ENCODE measurements at regions not wholly inside any gene's neighbourhood (a gene's known extent, or its start where the extent isn't known, plus 50 kb on each side); places are given as distances from the start of the nearest gene placed in this dataset.

DNA sequence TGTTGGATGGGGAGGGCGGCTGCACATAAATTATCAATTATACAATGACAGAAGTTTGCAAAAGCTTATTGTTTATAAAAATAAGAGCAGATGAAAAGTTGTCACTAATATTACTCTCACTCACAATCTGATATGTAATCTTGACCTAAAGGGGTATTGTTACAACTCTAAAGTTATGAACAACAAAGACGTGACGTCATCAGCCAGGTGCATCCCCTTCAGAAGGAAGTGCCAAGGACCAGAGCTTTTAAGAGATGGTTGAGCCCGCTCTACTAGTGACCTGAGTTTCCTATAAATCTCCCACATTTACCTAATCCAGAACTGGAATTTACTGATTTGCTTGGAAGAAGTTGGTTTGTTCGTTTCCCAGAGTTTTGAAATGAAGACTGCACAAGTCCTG is 247.7 kb upstream of the MGMT start:
- DNase-seq (ENCODE audit: low read depth), result no peak

DNA sequence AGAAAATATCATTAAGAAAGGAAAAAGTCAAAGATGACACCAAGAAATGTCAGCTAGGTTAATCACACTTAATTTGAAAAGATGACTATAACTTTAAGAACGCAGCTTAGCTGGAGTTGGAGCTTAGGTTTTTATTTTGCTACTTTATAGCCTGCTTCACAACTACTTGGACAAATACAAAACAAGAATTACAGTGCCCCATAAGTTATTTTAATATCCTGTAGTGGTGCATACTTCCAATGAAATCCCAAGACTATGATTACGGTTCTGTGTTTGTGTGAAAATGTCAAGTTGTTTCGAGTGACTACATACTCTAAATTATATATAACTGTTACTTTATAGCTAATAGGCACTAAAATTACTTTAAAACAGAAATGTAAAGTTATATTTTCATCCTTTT is 244.6 kb upstream of the MGMT start:
- DNase-seq (ENCODE audit: low read depth), result no peak

DNA sequence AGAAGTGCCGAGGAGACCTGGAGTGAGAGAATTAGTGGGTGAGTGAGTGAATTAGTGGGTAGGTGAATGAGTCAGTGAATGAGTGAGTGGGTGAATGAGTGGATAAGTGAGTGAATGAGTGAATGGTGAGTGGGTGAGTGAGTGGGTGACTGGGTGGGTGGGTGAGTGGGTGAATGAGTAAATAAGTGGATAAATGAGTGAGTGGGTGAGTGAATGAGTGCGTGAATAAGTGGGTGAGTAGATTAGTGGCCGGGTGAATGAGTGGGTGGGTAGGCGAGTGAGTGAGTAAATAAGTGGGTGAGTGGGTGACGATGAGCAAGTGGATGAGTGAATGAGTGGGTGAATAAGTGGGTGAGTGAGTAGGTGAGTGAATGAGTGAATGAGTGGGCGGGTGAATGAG is 243.7 kb upstream of the MGMT start:
- no peak for DNase-seq (ENCODE audit: low read depth)

DNA sequence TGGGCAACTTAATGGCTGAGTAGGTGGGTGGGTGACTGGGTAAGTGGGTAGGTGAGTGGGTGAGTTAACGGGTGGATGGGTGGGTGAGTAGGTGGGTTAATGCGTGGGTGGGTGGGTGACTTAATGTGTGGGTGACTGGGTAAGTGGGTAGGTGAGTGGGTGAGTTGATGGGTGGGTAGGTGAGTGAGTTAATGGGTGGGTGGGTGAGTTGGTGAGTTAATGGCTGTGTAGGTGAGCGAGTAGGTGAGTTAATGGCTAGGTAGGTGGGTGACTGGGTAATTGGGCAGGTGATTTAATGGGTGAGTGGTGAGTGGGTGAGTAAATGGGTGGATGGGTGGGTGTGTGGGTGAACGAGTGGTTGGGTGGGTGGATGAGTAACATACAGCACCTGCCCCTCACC is 243.0 kb upstream of the MGMT start:
- no peak for DNase-seq (ENCODE audit: low read depth)

DNA sequence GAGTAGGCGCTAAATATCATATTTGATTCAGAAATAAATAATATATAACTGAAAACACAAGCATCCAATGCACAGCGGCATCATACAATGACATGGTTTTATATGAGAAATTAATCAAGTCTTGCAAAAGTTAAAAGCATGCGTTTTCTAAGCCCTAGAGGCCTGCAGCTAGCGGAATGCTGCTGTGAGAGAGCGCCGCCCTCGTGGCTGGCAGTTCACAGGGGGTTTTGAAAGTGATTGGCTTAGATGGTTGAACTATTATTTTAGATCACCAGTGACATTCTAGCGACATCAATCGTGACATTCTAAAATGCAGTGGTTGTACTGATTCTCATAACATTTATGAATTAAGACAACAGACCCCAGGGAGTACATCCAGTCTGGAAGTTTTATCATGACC is 235.2 kb upstream of the MGMT start:
- no peak for DNase-seq (ENCODE audit: low read depth)

DNA sequence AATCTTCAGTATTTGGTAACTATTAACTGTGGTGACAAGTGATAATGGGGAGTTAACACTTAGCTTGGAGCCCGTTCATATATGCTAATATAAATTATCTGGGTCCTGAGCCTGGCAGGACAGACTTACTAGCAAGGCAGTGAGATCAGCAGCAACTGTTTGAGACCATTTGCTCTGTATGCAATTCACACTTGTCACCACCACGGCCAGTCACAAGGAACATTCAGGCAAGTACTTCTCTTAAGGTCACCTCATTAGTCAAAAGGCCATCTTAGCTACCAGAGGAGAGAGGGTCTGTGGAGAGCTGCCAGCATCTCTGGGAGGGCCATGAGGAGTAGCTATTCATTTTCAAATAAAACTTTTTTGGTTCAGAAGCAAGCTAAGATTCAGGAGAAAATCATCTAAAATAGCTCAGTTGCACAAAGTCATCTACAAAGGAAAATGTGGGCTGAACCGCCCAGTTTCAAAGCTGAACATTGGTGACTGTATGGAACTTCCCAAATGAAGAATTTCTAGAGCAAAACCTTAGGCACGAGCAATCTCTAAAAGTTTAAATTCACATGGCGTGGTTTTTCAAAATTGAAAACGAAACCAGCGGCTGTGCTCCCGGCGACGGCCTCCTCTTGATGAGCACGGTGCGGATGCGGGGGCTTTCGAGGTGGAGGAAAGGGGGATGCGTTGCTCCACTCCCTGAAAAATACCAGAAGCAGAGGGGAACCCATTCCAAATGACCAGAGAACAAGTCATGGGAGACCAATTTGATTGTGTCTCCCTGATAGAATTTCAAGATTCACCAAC is 233.5 kb upstream of the MGMT start:
- DNase-seq (ENCODE audit: low read depth), result no peak

DNA sequence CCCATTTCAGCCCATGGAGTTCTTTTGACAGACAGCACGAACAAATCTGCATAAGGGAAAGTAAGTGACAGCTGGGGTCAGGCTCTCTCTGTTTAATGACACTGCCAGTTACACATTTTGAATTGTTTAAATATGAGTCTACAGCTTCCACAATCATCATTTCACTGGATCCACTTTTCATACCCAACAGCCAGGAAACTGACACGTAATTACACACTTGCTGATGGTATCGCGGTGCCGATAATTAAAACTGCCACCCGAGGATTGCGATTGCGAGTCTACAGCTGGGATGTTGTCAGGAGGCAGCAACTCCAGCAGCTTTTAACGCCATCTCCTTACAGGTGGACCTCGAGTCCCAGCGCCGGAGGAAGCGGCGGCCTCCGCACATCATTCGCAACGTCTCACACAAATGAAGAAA is 230.8 kb upstream of the MGMT start:
- DNase-seq (ENCODE audit: low read depth), result no peak

DNA sequence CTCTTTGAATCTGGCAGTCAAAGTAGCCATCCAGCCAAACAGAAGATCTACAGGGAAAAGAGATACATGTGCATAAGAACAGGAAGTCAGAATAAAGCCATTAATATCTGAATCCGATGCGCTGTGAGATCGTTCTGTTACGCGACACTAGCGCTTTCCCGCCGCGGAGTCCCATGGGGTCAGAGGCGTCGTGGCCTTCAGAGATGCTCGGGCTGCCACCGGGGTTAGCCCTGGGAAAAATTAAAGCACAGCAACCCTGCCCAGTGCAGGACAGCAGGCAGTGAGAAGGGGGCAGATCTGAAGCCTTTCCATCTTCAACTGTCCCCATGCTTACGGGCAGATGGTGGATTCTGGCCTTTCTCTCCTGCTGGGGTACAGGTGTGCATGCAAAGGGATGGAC is 225.6 kb upstream of the MGMT start:
- no peak for DNase-seq (ENCODE audit: low read depth)

DNA sequence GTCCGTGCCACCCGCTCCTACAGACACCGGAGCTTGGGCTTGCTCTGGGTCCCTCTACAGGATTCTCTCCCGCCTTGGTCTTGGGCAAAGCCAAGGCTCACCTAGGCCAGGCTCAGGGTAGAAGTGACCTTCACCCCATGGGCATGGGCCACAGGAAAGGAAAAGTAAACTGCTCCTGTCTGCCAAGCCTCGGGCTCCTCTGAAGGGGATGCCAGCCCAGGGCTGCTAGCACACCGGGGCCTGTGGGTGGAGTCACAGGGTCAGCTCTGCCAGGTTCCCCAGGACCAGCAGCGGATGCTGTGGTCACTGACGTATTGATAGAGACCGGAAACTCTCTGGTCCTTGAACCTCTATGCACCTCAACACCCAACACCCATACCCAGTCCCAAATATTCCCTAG is 222.7 kb upstream of the MGMT start:
- DNase-seq (ENCODE audit: low read depth), result no peak

DNA sequence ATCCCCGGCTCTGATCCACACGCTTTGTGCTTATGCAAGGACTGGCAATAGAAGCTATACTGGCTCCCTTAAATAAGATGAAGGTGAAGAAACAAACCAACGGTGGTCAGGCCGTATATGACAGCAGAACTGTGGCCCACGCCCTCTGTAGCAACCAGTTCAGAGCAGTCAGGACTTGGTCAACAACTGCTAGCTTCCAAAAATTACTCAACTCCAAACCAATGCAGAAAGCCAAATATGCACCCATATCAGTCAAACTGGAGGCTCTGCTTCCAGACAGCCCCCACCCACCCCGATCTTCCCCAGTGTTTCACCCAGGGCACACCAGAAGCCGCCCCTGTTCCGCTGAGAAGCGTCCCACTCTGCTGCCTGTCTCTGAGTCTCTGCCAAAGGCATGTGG is 222.3 kb upstream of the MGMT start:
- no peak for DNase-seq (ENCODE audit: low read depth)

DNA sequence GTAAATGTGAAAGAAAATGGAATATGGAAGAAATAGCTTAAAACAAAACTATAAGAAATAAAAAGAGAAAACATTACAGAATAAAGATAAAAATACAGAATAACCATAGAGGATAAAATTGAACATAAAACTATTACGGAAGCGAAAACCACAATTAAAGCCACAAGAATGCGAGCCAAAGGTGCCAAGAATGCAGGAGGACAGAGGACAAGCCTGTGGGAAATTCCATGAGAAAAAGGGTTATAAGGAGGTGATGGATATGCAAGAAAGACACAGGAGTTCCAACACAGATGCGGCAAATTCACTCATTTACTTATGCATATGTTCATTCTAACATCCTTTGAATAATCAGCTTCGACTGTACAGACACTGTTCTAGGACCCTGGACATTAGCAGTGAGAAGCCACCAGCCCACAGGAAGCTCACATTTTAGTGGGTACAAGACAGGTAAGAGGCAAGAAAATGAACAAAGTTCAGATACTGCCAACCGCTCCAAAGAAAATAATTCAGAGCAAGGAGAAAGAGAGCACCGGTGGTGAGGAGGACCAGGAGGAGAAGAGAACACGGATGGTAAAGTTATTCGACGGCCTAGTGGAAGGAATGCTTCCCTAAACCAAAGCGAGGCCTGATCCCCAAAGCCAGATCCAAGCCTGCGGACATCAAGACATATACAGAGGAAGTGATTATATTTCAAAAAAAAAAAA is 213.7 kb upstream of the MGMT start:
- no peak for DNase-seq (ENCODE audit: low read depth)

DNA sequence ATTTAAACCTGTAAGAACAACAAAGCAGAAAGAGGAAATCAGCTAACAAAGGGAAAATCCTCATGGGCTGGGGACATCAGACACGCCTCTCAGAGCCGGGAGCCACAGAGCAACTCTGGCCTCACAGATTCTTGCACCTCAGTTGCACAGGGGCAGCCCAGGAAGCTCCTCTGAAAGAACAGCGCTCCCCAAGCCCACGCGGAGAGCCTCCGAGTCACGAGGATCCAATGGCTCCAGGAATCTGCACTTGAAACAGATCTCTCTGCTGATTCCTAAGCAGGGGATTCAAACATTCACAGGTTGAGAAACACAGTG is 213.2 kb upstream of the MGMT start:
- no peak for DNase-seq (ENCODE audit: low read depth)

DNA sequence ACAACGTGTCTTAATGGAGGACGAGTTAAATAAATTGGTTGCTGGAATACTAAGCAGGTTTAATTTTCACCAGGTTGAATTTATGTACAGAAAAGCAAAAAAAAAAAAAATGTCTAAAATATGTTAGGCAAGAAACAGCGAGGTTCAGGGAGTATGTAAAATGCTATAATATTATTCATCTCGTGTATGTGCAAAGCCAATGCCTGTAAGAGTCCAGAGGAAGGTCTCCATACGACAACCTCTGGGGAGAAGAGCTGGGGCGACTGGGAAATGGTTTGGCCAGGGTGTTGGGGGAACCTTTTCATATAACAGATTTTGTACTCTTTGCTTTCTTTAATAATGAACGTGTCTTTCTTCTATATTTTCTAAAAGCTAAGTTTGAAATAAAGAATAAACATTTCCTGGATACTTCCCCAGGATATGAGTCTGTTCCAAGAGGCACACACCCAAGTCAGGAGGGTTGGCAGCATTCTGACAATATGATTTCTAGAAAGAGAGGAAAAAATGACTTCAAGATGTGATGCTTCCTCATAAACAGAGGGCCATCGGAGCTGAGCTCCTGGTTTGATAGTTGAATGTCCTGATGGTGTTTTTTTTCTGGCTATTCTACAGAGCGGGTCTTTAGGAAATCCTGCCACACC is 208.6 kb upstream of the MGMT start:
- no peak for DNase-seq (ENCODE audit: low read depth)

DNA sequence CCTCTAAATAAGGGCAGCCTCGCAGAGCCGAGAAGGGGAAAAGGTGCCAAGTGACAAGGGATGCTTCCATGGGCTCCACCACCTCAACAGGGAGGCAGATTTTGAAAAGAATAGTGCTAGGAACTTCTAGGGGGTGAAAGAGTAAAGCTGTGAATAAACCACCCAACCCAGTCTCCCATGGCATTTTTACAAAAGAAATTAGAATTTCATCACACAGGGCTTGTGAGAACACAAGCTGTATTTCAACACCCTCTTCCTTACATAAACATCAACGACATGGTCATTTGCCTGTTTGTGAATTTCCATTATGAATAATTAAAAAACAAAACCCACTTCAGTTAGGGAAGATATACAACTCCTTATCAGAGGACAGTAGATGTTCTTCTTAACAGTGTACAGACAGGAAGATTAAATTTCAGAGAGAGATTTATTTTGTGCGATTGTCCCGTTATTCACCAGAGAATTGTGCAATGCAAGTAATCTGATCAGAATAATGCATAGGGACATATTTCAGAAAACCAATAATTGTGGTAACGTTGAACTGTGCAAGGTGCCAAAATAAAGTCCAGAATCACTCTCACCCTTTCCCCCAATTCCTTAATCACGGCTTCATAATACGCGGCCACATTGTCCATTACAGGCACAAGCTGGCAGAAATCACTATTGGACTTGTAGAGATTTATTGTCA is 207.8 kb upstream of the MGMT start:
- no peak for DNase-seq (ENCODE audit: low read depth)

DNA sequence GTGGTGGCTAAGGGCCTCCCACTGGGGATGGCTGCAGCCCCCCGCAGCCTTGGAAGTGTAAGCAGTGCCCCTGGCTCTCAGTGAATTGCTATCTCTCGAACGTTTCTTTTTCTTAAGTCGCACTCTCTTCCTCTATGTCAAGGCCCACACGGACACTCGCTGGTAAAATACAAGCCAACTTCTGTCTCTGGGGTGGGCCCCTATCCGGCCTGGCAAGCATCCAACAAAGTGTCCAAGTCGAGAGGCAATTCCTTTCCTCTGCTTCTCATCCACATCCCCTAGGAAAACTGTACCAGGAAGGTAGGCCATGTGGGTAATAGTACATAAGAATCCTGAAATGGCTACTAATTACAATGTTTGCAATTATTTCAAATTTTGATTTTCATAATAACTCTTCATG is 194.9 kb upstream of the MGMT start:
- DNase-seq (ENCODE audit: low read depth), result no peak

DNA sequence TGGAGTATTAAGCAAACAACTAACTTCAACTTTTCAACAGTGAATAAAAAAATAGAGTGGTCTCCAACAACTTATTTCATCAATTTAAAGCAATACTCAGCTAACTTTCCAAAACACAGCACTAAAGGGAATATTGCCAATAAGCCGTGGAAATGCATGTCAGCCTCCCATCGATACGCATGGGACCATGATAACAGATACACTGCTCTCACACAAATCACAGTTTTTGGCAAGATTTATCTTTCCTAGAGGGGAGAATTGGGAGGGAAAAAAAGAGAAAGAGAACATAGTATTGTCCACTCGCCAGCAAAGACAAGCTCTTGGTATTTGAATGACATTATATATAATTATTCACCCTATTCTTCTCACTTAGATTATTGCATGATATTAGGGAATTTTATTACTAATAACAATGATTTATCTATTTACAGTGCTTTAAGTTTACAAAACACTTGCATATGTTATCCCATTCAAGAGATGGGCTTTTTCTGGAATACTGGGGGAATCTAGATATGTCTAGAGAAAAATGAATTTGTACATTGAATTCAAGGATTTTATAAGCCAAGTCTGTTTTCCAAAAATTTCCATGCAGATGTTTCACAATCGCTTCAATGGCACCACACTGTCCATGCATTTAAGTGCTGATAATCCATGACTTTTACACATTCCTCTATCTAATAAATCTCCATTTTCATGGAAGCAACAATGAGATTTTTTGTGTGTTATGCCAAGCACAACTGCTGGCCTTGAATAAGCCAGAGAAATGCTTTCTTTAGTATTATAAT is 194.0 kb upstream of the MGMT start:
- DNase-seq (ENCODE audit: low read depth), result no peak

DNA sequence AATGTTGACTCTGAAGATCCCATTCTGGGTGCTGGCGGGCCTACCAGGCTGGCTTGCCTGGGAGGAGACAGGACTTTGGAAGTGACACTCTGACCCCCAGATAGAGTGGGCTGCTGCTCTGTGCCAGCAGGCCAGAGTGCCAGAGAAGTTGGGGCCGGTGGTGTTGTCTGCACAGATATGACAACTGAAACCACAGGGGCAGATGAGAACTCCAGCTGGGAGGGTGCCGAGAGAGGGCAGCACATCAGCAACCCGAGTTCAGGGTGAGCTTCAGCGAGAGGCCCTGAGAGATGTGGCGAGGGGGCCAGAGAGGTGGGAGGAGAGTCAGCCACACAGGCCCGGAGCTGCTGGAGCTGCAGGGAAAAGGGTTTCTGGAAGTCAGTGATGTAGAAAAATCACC is 193.2 kb upstream of the MGMT start:
- DNase-seq (ENCODE audit: low read depth), result no peak

DNA sequence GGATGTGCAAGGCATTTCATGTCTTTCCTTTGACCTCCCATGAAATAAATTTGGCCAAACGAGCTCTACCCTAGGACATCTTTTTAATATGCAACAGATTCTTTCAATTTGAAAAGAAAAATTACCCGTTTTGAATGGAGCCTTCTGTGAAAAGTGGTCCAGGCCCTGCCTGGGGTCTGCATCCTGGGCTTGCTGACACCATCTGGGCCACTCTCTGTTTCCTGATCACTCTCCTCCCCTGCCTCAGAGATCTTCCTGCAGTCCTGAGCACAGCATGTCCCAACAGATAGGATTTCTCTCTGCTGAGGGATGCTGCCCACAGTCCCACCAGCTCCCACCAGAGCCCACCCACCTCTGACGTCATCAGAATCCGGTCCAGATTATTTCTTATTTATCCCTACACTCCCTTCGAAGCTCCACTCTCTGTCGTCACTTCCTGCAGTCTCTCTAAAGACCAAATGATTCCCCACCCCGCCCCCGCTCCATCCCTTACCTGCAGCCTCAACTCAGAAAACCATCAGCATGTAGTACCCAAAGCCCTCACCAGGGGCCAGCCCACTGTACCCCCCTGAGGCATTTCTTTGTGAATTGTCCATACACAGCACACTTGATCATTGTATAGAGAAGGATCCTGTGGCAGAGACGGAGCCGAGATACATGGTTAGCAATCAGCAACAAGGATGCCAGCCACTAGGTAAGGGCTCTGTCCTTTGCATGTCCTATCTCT is 192.1 kb upstream of the MGMT start:
- no peak for DNase-seq (ENCODE audit: low read depth)

DNA sequence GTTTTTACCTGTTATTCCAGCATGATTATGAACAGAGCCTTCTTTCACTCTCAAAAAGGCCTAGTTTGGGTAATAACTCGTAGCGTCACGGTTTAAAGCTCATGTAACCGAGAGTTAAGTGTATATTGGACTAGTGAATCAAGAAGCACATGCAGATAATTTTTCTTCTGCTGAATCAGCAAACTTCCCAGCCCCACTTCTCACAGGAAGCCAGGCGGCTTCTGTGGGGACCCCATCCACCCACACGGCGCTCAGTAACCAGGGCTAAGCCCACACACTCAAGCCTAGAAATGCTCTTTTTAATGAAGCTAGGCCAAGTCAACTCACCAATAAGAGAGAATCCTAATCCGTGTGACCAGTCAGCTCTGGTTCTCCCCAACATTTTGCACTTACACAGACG is 191.2 kb upstream of the MGMT start:
- DNase-seq (ENCODE audit: low read depth), result no peak

DNA sequence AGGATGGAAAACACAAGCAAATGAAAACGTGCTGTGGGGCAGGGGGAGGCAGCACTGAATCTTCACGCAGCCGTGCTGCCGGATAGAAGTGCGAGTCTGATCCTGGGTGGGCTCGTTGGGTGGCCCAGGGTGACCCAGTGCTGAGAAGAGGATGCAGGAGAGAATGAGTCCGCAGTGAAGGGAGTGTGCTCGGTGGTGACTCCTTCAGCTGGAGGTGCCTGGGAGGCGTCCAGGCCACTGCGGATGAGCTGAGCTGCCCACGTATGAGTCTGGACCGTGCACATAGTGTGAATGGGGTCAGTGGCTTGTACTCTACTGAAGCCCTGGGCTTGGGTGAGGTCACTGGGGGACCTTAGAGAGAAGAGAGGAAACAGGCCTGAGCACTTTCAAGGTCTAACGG is 190.0 kb upstream of the MGMT start:
- no peak for DNase-seq (ENCODE audit: low read depth)

DNA sequence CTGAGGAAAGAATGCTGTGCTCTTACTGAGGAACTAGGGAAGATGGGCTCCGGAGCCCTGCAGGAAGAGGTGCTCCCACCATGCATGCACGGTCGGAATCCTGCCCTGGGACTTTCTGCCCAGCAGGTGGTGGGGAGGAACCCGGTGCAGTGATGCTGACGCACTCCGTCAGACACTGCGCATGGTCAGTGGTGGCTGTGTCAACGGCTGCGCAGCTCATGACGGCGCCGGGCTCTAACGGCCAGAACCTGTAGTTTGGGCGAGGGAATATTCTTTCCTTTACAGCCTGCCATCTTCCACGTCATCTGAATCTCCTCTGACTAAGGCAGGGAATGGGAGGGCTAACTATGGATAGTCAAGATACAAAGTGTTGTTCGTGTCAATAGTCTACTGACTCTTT is 189.2 kb upstream of the MGMT start:
- no peak for DNase-seq (ENCODE audit: low read depth)

DNA sequence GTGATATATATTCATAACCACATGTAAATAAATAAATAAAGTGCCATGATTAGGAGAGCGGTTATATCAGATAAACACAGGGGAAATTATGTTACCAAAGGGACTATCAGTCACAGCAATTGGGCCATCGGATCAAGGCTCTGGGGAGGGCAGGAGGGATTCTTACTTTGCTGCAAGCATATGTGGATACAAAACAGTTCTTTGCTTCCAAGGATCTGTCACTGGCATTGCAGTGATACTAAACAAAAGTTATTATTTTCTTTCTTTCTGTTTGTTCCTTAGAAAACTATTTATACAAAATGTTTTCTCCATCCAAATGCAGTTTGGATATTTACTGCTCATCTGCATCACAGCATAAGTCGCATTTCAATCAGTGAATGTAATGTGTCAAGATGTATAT is 188.4 kb upstream of the MGMT start:
- no peak for DNase-seq (ENCODE audit: low read depth)
